Liver (tissue), 7 donors: ENCODE measurements at regions not wholly inside any gene's neighbourhood (a gene's known extent, or its start where the extent isn't known, plus 50 kb on each side); places are given as distances from the start of the nearest gene placed in this dataset.

Experiments used
- DNase-seq: peaks from one replicate; pipeline ENCODE4 v3.0.0-alpha.2; 2017; ENCODE audit warnings: low spot score
- H3K27ac ChIP-seq, 2 donors: one replicate each; pipeline ENCODE4 v1.7.0; 2013; ENCODE audit warnings: inconsistent platforms in 2 of 2, low read length in 2 of 2, control low read depth in 1 of 2, low read depth in 1 of 2, mild to moderate bottlenecking in 1 of 2
- H3K27me3 ChIP-seq, 4 donors: one replicate each; pipeline versions ENCODE4 v1.6.1 to v1.7.0; 2013; ENCODE audit warnings: low read length in 3 of 4, inconsistent platforms in 1 of 4, mild to moderate bottlenecking in 1 of 4, moderate library complexity in 1 of 4; ENCODE audit not compliant: control insufficient read depth in 4 of 4, insufficient read depth in 4 of 4
- H3K36me3 ChIP-seq, 4 donors: one replicate each; pipeline versions ENCODE4 v1.6.1 to v1.7.0; 2013; ENCODE audit warnings: low read length in 3 of 4, mild to moderate bottlenecking in 3 of 4, low read depth in 1 of 4, moderate library complexity in 1 of 4; ENCODE audit not compliant: control insufficient read depth in 4 of 4, insufficient read depth in 3 of 4
- H3K4me1 ChIP-seq, 4 donors: one replicate each; pipeline versions ENCODE4 v1.6.1 to v1.7.0; 2013; ENCODE audit warnings: low read length in 3 of 4, mild to moderate bottlenecking in 3 of 4, moderate library complexity in 1 of 4; ENCODE audit not compliant: control insufficient read depth in 4 of 4, insufficient read depth in 4 of 4
- H3K4me3 ChIP-seq, 3 donors: one replicate each; pipeline versions ENCODE4 v1.6.1 to v1.7.0; 2013; ENCODE audit warnings: low read length in 3 of 3, control low read depth in 1 of 3, low read depth in 1 of 3, mild to moderate bottlenecking in 1 of 3
- H3K9ac ChIP-seq, 2 donors: one replicate each; pipeline ENCODE4 v1.7.0; 2013; ENCODE audit warnings: low read length in 2 of 2, mild to moderate bottlenecking in 2 of 2, moderate library complexity in 2 of 2, control low read depth in 1 of 2, low read depth in 1 of 2
- H3K9me3 ChIP-seq, 4 donors: one replicate each; pipeline versions ENCODE4 v1.6.1 to v1.7.0; 2013; ENCODE audit warnings: low read length in 3 of 4; ENCODE audit not compliant: control insufficient read depth in 4 of 4
- EGR1 ChIP-seq, 2 donors: IDR thresholded peaks; 2 replicates each; pipeline ENCODE4 v1.6.1; 2016 to 2018; ENCODE audit warnings: antibody characterized with exemption in 2 of 2, low read depth in 2 of 2
- FOXA1 ChIP-seq: IDR thresholded peaks from 2 replicates; pipeline ENCODE4 v1.6.1; 2016; ENCODE audit warnings: antibody characterized with exemption
- FOXA2 ChIP-seq: IDR thresholded peaks from 2 replicates; pipeline ENCODE4 v1.6.1; 2016; ENCODE audit warnings: antibody characterized with exemption
- HNF4A ChIP-seq, 2 donors: conservative IDR thresholded peaks; 2 replicates each; pipeline ENCODE4 v1.6.1; 2016; ENCODE audit warnings: antibody characterized with exemption in 2 of 2, mild to moderate bottlenecking in 2 of 2
- HNF4G ChIP-seq: IDR thresholded peaks from 2 replicates; pipeline ENCODE4 v1.6.1; 2016; ENCODE audit warnings: antibody characterized with exemption
- RAD21 ChIP-seq, 2 donors: IDR thresholded peaks; 2 replicates each; pipeline ENCODE4 v1.6.1; 2016; ENCODE audit warnings: antibody characterized with exemption in 2 of 2, mild to moderate bottlenecking in 2 of 2
- RXRA ChIP-seq, 2 donors: IDR thresholded peaks; 2 replicates each; pipeline ENCODE4 v1.6.1; 2017 to 2018; ENCODE audit warnings: antibody characterized with exemption in 2 of 2, mild to moderate bottlenecking in 1 of 2
- SP1 ChIP-seq: IDR thresholded peaks from 2 replicates; pipeline ENCODE4 v1.6.1; 2018; ENCODE audit warnings: antibody characterized with exemption, mild to moderate bottlenecking
- YY1 ChIP-seq: IDR thresholded peaks from 2 replicates; pipeline ENCODE4 v1.6.1; 2016; ENCODE audit warnings: antibody characterized with exemption, mild to moderate bottlenecking
- WGBS: extraction: QIAGEN DNeasy Blood & Tissue Kit; methylation state at CpG from one replicate; pipeline ENCODE4 v1.1.7; 2013; 5-methylcytosine and 5-hydroxymethylcytosine counted together
- TF ChIP-seq, protein P1 (sequence below): IDR thresholded peaks from 2 replicates; pipeline ENCODE4 v1.6.1; 2016; ENCODE audit warnings: antibody characterized with exemption, mild to moderate bottlenecking
- TF ChIP-seq, protein P2 (sequence below): IDR thresholded peaks from 2 replicates; pipeline ENCODE4 v1.6.1; 2016; ENCODE audit warnings: antibody characterized with exemption
- TF ChIP-seq, protein P3 (sequence below): IDR thresholded peaks from 2 replicates; pipeline ENCODE4 v1.6.1; 2016; ENCODE audit warnings: antibody characterized with exemption
- TF ChIP-seq, protein P4 (sequence below): IDR thresholded peaks from 2 replicates; pipeline ENCODE4 v1.6.1; 2016; ENCODE audit warnings: antibody characterized with exemption
- donor health status: healthy.
- donor health status: healthy.
- donor health status: healthy.
- donor health status: healthy.

DNA sequence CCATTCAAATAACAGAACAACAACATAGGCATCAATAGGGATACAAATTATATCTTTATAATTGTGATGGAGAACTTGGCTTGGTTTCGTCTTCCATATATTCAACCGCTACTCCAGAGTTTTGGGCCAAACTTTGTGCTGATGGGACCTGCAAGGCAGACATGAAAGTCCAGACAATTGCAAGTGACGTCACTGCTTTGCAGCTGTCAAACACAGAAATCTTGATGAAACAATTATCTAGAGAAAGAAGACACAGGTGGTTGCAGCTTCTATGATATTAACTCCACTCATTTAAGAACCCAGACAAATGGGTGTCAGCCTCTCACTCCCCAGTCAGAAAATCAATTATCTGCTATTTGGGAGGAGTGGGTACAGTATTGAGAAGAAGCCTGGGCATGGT, 390.6 kb downstream of the NUF2 start:
- TF ChIP-seq HNF4G: no peak
- TF ChIP-seq, protein P1, sequence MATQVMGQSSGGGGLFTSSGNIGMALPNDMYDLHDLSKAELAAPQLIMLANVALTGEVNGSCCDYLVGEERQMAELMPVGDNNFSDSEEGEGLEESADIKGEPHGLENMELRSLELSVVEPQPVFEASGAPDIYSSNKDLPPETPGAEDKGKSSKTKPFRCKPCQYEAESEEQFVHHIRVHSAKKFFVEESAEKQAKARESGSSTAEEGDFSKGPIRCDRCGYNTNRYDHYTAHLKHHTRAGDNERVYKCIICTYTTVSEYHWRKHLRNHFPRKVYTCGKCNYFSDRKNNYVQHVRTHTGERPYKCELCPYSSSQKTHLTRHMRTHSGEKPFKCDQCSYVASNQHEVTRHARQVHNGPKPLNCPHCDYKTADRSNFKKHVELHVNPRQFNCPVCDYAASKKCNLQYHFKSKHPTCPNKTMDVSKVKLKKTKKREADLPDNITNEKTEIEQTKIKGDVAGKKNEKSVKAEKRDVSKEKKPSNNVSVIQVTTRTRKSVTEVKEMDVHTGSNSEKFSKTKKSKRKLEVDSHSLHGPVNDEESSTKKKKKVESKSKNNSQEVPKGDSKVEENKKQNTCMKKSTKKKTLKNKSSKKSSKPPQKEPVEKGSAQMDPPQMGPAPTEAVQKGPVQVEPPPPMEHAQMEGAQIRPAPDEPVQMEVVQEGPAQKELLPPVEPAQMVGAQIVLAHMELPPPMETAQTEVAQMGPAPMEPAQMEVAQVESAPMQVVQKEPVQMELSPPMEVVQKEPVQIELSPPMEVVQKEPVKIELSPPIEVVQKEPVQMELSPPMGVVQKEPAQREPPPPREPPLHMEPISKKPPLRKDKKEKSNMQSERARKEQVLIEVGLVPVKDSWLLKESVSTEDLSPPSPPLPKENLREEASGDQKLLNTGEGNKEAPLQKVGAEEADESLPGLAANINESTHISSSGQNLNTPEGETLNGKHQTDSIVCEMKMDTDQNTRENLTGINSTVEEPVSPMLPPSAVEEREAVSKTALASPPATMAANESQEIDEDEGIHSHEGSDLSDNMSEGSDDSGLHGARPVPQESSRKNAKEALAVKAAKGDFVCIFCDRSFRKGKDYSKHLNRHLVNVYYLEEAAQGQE: no peak
- H3K4me1 ChIP-seq: no peaks in the 10 kb centered on the region
- no peaks in the 10 kb centered on the region for H3K36me3 ChIP-seq
- H3K27ac ChIP-seq: no peak overlapping the region
- no peaks in the 10 kb centered on the region for H3K27me3 ChIP-seq
- H3K4me3 ChIP-seq: no peak overlapping the region
- no peaks in the 10 kb centered on the region for H3K9me3 ChIP-seq
- WGBS: 90% methylated on average over 3 of the region's 3 CpGs
- H3K9ac ChIP-seq: no peak overlapping the region
- DNase-seq: no peak

DNA sequence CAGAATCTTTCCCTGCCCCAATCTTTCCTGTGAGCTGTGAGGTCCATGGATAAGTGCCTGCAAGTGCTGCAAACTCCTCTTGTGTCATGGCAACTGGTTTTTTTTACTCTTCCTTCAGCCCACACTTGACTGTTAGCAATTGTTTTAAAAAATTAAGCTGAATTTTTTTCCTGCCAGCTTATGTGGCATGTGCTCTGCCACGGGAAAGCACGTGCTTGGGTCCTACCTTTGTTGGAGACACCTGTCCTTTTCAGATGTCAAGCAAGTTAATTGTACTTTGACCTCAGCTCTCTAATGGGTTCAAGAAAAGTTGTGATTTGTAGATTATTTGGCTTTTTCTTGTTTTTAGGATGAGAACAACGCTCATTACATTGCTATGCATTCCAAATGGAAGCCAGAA, 398.5 kb downstream of the NUF2 start:
- DNase-seq: no peak
- Histone ChIP-seq H3K27me3 (peaks cover 0 to 3% (median 0%) of the 10 kb centered on the region in 4 donors), H3K36me3 (no peaks in the 10 kb centered on the region), H3K27ac (no peak overlapping the region), H3K9me3 (peaks cover 0 to 8% (median 1%) of the 10 kb centered on the region in 4 donors), H3K4me1 (no peaks in the 10 kb centered on the region), H3K4me3 (no peak overlapping the region), H3K9ac (no peak overlapping the region)
- TF ChIP-seq HNF4A (conservative IDR thresholded peaks at IDR 0.05) (no peak), YY1 (no peak), FOXA1 (no peak), SP1 (no peak), EGR1 (IDR thresholded peaks at IDR 0.05; ENCODE audit: low read depth in 2 of 2) (no peak), RXRA (IDR thresholded peaks at IDR 0.05) (no peak)
- TF ChIP-seq, protein P1: no peak
- TF ChIP-seq, protein P2, sequence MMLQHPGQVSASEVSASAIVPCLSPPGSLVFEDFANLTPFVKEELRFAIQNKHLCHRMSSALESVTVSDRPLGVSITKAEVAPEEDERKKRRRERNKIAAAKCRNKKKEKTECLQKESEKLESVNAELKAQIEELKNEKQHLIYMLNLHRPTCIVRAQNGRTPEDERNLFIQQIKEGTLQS: no peak
- 77% methylated on average over 3 of the region's 3 CpGs for WGBS

DNA sequence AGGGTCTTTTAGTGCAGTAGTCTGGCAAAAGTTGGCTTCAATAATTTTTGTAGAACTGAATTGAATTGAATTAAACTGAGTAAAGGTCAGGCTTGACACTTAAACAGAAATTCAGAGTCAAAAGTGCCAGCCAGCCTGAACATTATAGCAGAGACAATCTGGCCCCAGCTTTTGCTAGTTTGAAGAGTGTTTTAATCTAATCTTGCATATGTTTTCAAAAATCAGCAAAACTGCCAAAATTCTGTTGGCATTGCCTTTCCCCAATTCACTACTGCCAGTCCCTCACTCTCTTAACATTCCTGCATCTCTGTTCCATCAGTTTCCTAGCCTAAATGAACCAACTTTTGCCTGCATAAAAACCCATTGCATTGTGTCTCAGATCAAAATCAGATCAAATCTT, 403.8 kb downstream of the NUF2 start:
- Histone ChIP-seq H3K4me3 (no peak overlapping the region), H3K27ac (no peak overlapping the region), H3K27me3 (peaks cover 0 to 5% (median under 1%) of the 10 kb centered on the region in 4 donors), H3K9ac (no peak overlapping the region), H3K4me1 (no peaks in the 10 kb centered on the region), H3K9me3 (no peaks in the 10 kb centered on the region), H3K36me3 (no peaks in the 10 kb centered on the region)
- TF ChIP-seq SP1 (no peak), FOXA2 (no peak), RAD21 (IDR thresholded peaks at IDR 0.05) (no peak), HNF4A (conservative IDR thresholded peaks at IDR 0.05) (no peak)
- TF ChIP-seq, protein P3, sequence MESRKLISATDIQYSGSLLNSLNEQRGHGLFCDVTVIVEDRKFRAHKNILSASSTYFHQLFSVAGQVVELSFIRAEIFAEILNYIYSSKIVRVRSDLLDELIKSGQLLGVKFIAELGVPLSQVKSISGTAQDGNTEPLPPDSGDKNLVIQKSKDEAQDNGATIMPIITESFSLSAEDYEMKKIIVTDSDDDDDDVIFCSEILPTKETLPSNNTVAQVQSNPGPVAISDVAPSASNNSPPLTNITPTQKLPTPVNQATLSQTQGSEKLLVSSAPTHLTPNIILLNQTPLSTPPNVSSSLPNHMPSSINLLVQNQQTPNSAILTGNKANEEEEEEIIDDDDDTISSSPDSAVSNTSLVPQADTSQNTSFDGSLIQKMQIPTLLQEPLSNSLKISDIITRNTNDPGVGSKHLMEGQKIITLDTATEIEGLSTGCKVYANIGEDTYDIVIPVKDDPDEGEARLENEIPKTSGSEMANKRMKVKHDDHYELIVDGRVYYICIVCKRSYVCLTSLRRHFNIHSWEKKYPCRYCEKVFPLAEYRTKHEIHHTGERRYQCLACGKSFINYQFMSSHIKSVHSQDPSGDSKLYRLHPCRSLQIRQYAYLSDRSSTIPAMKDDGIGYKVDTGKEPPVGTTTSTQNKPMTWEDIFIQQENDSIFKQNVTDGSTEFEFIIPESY: no peak
- TF ChIP-seq, protein P4, sequence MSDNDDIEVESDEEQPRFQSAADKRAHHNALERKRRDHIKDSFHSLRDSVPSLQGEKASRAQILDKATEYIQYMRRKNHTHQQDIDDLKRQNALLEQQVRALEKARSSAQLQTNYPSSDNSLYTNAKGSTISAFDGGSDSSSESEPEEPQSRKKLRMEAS: no peak
- DNase-seq: no peak
